ENCODE measurements at regions not wholly inside any gene's neighbourhood (a gene's known extent, or its start where the extent isn't known, plus 50 kb on each side); places are given as distances from the start of the nearest gene placed in this dataset.

DNA sequence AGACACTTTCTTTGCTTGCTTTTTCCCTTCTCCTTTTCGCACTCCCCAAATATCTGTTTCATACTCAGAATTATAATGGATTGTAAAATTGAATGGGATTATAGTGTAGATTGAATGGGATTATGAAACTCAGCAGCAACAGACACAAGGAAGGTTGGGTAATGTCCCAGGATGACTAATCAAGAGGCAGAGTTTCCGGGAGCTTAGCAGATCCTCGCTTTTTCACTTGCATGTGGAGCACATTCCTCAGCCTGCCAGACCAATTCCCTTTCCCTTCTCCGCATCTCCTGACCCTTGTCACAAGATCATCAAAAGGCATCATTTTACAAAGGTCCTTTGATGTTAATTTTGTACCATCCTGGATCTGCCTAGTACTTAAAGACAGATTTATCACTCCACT lies 55.1 kb upstream of the SLC1A1 start:
- Histone ChIP-seq H3K4me2 (ENCODE audit: low read depth, low read length) (no peak overlapping the region), H3K9me3 (replicated peaks; ENCODE audit: insufficient read depth, low read length) (no peaks in the 10 kb centered on the region), H3K27ac (ENCODE audit: low read length) (no peak overlapping the region), H3K9me2 (replicated peaks; ENCODE audit: insufficient read depth, low read length) (no peaks in the 10 kb centered on the region), H2AFZ (ENCODE audit: low read length) (no peak overlapping the region), H3K27me3 (replicated peaks; ENCODE audit: insufficient read depth, low read length) (no peaks in the 10 kb centered on the region), H3K36me3 (replicated peaks; ENCODE audit: insufficient read depth, low read length) (no peaks in the 10 kb centered on the region), H3K4me1 (ENCODE audit: low read length) (no peaks in the 10 kb centered on the region), H3F3A (ENCODE audit: insufficient read depth, low read length) (no peaks in the 10 kb centered on the region), H3K4me3 (ENCODE audit: low read length) (no peak overlapping the region), H3K9ac (ENCODE audit: low read length) (no peak overlapping the region), H4K20me1 (ENCODE audit: insufficient read depth, low read length) (no peaks in the 10 kb centered on the region), H3K79me2 (ENCODE audit: low read length) (no peaks in the 10 kb centered on the region)
- TF ChIP-seq EZH2 (optimal IDR thresholded peaks at IDR 0.05; ENCODE audit: low read depth, low read length) = no peak
- no peak for DNase-seq

DNA sequence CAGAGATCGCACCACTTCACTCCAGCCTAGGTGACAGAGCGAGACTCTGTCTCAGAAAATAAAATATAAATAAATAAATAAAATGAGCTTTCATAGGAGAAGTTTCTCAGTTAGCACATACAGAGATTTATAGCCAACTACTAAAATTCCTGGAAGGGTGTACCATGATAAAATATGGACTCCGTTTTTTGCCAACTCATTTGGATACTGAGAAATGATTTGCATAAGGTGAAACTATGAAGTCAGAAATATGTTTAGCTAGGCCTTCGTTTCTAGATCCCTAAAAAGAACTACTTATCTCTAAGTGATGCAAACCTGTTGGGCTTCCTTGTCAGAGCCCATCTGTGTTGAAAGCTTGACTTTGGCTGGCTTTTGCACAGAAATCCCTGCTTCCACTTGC lies 56.9 kb upstream of the SLC1A1 start:
- Histone ChIP-seq H3K27ac (ENCODE audit: low read length) (no peak overlapping the region), H3K79me2 (ENCODE audit: low read length) (no peaks in the 10 kb centered on the region), H3K4me2 (ENCODE audit: low read depth, low read length) (no peak overlapping the region), H4K20me1 (ENCODE audit: insufficient read depth, low read length) (no peaks in the 10 kb centered on the region), H3K4me3 (ENCODE audit: low read length) (no peak overlapping the region), H2AFZ (ENCODE audit: low read length) (no peak overlapping the region), H3K9me3 (replicated peaks; ENCODE audit: insufficient read depth, low read length) (no peaks in the 10 kb centered on the region), H3K9ac (ENCODE audit: low read length) (no peak overlapping the region), H3K36me3 (replicated peaks; ENCODE audit: insufficient read depth, low read length) (no peaks in the 10 kb centered on the region), H3K4me1 (ENCODE audit: low read length) (no peaks in the 10 kb centered on the region), H3K27me3 (replicated peaks; ENCODE audit: insufficient read depth, low read length) (no peaks in the 10 kb centered on the region), H3F3A (ENCODE audit: insufficient read depth, low read length) (no peaks in the 10 kb centered on the region), H3K9me2 (replicated peaks; ENCODE audit: insufficient read depth, low read length) (no peaks in the 10 kb centered on the region)
- DNase-seq = no peak
- no peak for TF ChIP-seq EZH2 (optimal IDR thresholded peaks at IDR 0.05; ENCODE audit: low read depth, low read length)
- no peak for TF ChIP-seq EZH2phosphoT487 (IDR thresholded peaks at IDR 0.05; ENCODE audit: low read length)
- TF ChIP-seq, protein P1, sequence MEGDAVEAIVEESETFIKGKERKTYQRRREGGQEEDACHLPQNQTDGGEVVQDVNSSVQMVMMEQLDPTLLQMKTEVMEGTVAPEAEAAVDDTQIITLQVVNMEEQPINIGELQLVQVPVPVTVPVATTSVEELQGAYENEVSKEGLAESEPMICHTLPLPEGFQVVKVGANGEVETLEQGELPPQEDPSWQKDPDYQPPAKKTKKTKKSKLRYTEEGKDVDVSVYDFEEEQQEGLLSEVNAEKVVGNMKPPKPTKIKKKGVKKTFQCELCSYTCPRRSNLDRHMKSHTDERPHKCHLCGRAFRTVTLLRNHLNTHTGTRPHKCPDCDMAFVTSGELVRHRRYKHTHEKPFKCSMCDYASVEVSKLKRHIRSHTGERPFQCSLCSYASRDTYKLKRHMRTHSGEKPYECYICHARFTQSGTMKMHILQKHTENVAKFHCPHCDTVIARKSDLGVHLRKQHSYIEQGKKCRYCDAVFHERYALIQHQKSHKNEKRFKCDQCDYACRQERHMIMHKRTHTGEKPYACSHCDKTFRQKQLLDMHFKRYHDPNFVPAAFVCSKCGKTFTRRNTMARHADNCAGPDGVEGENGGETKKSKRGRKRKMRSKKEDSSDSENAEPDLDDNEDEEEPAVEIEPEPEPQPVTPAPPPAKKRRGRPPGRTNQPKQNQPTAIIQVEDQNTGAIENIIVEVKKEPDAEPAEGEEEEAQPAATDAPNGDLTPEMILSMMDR (IDR thresholded peaks at IDR 0.05; ENCODE audit: low read length) = no peak

DNA sequence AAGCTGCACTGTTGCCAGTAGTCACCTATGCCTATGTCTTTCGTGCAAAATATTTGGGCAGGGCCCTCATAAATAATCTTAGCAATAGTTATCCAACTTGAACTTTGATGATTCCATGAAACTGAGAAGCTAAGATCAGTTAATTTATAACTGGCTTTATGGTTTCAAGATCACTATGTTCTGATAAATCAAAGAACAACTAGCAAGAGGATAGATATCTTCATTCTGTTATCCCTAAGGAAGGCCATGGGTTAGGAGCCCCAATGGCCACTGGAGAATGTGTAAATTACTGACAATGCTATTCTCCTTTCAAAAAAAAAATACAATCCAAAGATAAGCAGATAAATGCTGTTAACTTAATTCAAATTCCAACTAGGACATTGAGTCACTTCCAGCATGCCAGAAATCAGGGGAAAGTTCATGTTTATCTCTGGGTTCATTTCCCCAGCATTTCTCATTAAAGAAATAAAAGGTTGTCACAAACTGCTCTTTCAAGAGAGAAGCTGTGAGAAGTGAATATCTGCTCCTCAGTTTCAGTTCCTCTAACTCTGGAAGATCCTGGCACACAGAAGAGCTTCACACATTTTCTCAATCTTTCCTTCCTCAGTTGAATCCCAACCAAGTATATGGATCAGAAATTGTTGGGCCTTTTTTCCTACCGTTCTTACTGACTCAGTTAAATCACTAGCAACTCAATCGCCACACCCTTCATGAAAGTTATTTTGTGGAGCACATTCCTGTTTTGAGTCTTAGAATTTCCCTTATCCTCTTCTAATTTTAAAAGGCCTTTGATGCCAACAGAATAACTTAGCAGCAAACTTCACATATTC lies 59.6 kb upstream of the SLC1A1 start:
- H3K9ac ChIP-seq (ENCODE audit: low read length) = no peak overlapping the region
- no peaks in the 10 kb centered on the region for H3K27me3 ChIP-seq (replicated peaks; ENCODE audit: insufficient read depth, low read length)
- no peak overlapping the region for H3K4me3 ChIP-seq (ENCODE audit: low read length)
- no peaks in the 10 kb centered on the region for H4K20me1 ChIP-seq (ENCODE audit: insufficient read depth, low read length)
- H3K36me3 ChIP-seq (replicated peaks; ENCODE audit: insufficient read depth, low read length) = no peaks in the 10 kb centered on the region
- H3K4me2 ChIP-seq (ENCODE audit: low read depth, low read length) = no peak overlapping the region
- H3K9me3 ChIP-seq (replicated peaks; ENCODE audit: insufficient read depth, low read length) = no peaks in the 10 kb centered on the region
- no peak overlapping the region for H3K27ac ChIP-seq (ENCODE audit: low read length)
- H3K9me2 ChIP-seq (replicated peaks; ENCODE audit: insufficient read depth, low read length) = no peaks in the 10 kb centered on the region
- no peak for DNase-seq
- no peak overlapping the region for H2AFZ ChIP-seq (ENCODE audit: low read length)
- H3F3A ChIP-seq (ENCODE audit: insufficient read depth, low read length) = no peaks in the 10 kb centered on the region
- H3K79me2 ChIP-seq (ENCODE audit: low read length) = no peaks in the 10 kb centered on the region
- TF ChIP-seq EZH2 (optimal IDR thresholded peaks at IDR 0.05; ENCODE audit: low read depth, low read length) (no peak), EZH2phosphoT487 (IDR thresholded peaks at IDR 0.05; ENCODE audit: low read length) (no peak)
- TF ChIP-seq, protein P1 (IDR thresholded peaks at IDR 0.05; ENCODE audit: low read length) = no peak
- H3K4me1 ChIP-seq (ENCODE audit: low read length) = no peaks in the 10 kb centered on the region

All from MM.1S (cell line).